GM19043 (cell line): ENCODE measurements at regions not wholly inside any gene's neighbourhood (a gene's known extent, or its start where the extent isn't known, plus 50 kb on each side); places are given as distances from the start of the nearest gene placed in this dataset.
"Not testable (repeated sequence)": the region's sequence is repeated elsewhere in the genome, so short reads cannot be mapped to it uniquely, and the experiment has no call there.

ENCODE experiments used
- ATAC-seq: cut with Tn5 transposase; IDR thresholded peaks from one replicate; pipeline ENCODE4 v1.9.1; 2021; ENCODE audit warnings: low read depth; ENCODE audit not compliant: unreplicated experiment

GRCh38 chr1:185517808-185518419, 200.9 kb upstream of the IVNS1ABP start:
- no peak for ATAC-seq

- ATAC-seq, result not testable (repeated sequence)
Observed at GRCh38 chr1:185517301-185517700, 200.3 kb upstream of the IVNS1ABP start.

GRCh38 chr1:185515696-185516095, 198.7 kb upstream of the IVNS1ABP start:
- ATAC-seq, result no peak

- ATAC-seq, result no peak
Observed at GRCh38 chr1:185514311-185514710, 197.3 kb upstream of the IVNS1ABP start.

- ATAC-seq, result no peak
Observed at GRCh38 chr1:185512442-185512841, 195.4 kb upstream of the IVNS1ABP start.

GRCh38 chr1:185501099-185501498, 184.1 kb upstream of the IVNS1ABP start:
- ATAC-seq, result no peak

GRCh38 chr1:185500001-185500626, 183.1 kb upstream of the IVNS1ABP start:
- no peak for ATAC-seq

GRCh38 chr1:185498207-185498606, 181.2 kb upstream of the IVNS1ABP start:
- ATAC-seq, result no peak

GRCh38 chr1:185497177-185497576, 180.1 kb upstream of the IVNS1ABP start:
- no peak for ATAC-seq

GRCh38 chr1:185495898-185496297, 178.9 kb upstream of the IVNS1ABP start:
- no peak for ATAC-seq

- no peak for ATAC-seq
Observed at GRCh38 chr1:185495007-185495406, 178.0 kb upstream of the IVNS1ABP start.

GRCh38 chr1:185492089-185492825, 175.2 kb upstream of the IVNS1ABP start:
- no peak for ATAC-seq

GRCh38 chr1:185491604-185492003, 174.6 kb upstream of the IVNS1ABP start:
- no peak for ATAC-seq

GRCh38 chr1:185490924-185491323, 173.9 kb upstream of the IVNS1ABP start:
- ATAC-seq, result no peak

- no peak for ATAC-seq
Observed at GRCh38 chr1:185489406-185489805, 172.4 kb upstream of the IVNS1ABP start.

- ATAC-seq, result no peak
Observed at GRCh38 chr1:185488808-185489207, 171.8 kb upstream of the IVNS1ABP start.

- no peak for ATAC-seq
Observed at GRCh38 chr1:185487936-185488335, 170.9 kb upstream of the IVNS1ABP start.

- no peak for ATAC-seq
Observed at GRCh38 chr1:185487026-185487425, 170.0 kb upstream of the IVNS1ABP start.

- no peak for ATAC-seq
Observed at GRCh38 chr1:185486346-185486745, 169.3 kb upstream of the IVNS1ABP start.

GRCh38 chr1:185483664-185484450, 166.8 kb upstream of the IVNS1ABP start:
- ATAC-seq, result no peak

GRCh38 chr1:185483217-185483616, 166.2 kb upstream of the IVNS1ABP start:
- ATAC-seq, result no peak
